ENCODE measurements at regions not wholly inside any gene's neighbourhood (a gene's known extent, or its start where the extent isn't known, plus 50 kb on each side); places are given as distances from the start of the nearest gene placed in this dataset.

DNA sequence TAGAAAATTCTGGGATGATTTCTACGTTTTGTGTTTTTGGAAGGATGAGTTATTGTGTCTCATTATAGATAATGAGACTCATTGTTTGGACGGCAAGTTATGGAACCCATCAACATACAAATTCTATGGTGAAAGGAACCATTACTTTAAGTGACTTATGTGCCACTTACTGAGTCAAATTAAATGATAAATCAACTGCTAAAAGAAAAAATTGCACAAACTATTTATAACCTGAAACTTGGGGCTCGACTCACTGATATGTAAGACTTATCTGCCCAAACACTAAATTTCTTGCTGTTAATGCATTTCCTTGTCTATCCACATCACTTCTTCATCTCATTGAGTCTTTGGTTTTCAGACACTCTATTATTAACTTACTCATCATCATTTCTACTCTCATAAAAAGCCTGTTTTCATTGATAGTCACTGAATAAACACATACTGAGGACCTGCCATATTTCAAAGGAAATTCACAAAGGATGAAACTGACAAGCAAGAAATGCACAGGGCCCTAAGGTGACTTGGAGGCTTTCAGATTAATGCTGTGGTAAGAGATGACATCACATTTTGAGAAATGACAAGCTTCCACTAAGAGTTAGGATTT is 872.7 kb upstream of the ADAMTS5 start:
- no peaks in the 10 kb centered on the region for H4K20me1 ChIP-seq (ENCODE audit: insufficient read depth, low read length, poor library complexity, severe bottlenecking)
- H3K4me1 ChIP-seq (ENCODE audit: insufficient read depth, low read length, poor library complexity, severe bottlenecking): no peaks in the 10 kb centered on the region
- no peaks in the 10 kb centered on the region for H3K27me3 ChIP-seq (ENCODE audit: insufficient read depth, low read length, poor library complexity, severe bottlenecking)
- no peaks in the 10 kb centered on the region for H3K9me2 ChIP-seq (replicated peaks; ENCODE audit: low read depth, low read length)
- H3K4me2 ChIP-seq (ENCODE audit: low read depth, low read length, poor library complexity, severe bottlenecking): no peak overlapping the region
- H3K79me2 ChIP-seq (ENCODE audit: insufficient read depth, low read length): no peaks in the 10 kb centered on the region
- H3F3A ChIP-seq (ENCODE audit: low read depth): no peaks in the 10 kb centered on the region
- no peak overlapping the region for H3K4me3 ChIP-seq (ENCODE audit: low read length, poor library complexity, severe bottlenecking)
- no peaks in the 10 kb centered on the region for H3K36me3 ChIP-seq (ENCODE audit: insufficient read depth, low read length)
- no peak overlapping the region for H3K9ac ChIP-seq (ENCODE audit: low read depth, low read length, poor library complexity, severe bottlenecking)
- no peaks in the 10 kb centered on the region for H3K9me3 ChIP-seq (ENCODE audit: insufficient read depth, low read depth, low read length)
- TF ChIP-seq, protein P1, sequence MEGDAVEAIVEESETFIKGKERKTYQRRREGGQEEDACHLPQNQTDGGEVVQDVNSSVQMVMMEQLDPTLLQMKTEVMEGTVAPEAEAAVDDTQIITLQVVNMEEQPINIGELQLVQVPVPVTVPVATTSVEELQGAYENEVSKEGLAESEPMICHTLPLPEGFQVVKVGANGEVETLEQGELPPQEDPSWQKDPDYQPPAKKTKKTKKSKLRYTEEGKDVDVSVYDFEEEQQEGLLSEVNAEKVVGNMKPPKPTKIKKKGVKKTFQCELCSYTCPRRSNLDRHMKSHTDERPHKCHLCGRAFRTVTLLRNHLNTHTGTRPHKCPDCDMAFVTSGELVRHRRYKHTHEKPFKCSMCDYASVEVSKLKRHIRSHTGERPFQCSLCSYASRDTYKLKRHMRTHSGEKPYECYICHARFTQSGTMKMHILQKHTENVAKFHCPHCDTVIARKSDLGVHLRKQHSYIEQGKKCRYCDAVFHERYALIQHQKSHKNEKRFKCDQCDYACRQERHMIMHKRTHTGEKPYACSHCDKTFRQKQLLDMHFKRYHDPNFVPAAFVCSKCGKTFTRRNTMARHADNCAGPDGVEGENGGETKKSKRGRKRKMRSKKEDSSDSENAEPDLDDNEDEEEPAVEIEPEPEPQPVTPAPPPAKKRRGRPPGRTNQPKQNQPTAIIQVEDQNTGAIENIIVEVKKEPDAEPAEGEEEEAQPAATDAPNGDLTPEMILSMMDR (conservative IDR thresholded peaks at IDR 0.05; ENCODE audit: low read length): no peak
- no peak for TF ChIP-seq EZH2phosphoT487 (IDR thresholded peaks at IDR 0.05; ENCODE audit: borderline replicate concordance)
- no peak overlapping the region for H2AFZ ChIP-seq (ENCODE audit: low read length)

GRCh38 chr21:27838573-27838972 is 871.7 kb upstream of the ADAMTS5 start:
- Histone ChIP-seq H3K36me3 (ENCODE audit: insufficient read depth, low read length) (no peaks in the 10 kb centered on the region), H3K9ac (ENCODE audit: low read depth, low read length, poor library complexity, severe bottlenecking) (no peak overlapping the region), H3K27me3 (ENCODE audit: insufficient read depth, low read length, poor library complexity, severe bottlenecking) (no peaks in the 10 kb centered on the region), H3K9me3 (ENCODE audit: insufficient read depth, low read depth, low read length) (no peaks in the 10 kb centered on the region), H4K20me1 (ENCODE audit: insufficient read depth, low read length, poor library complexity, severe bottlenecking) (no peaks in the 10 kb centered on the region), H3K4me3 (ENCODE audit: low read length, poor library complexity, severe bottlenecking) (no peak overlapping the region), H2AFZ (ENCODE audit: low read length) (no peak overlapping the region), H3F3A (ENCODE audit: low read depth) (no peaks in the 10 kb centered on the region), H3K4me1 (ENCODE audit: insufficient read depth, low read length, poor library complexity, severe bottlenecking) (no peaks in the 10 kb centered on the region), H3K4me2 (ENCODE audit: low read depth, low read length, poor library complexity, severe bottlenecking) (no peak overlapping the region), H3K79me2 (ENCODE audit: insufficient read depth, low read length) (no peaks in the 10 kb centered on the region), H3K9me2 (replicated peaks; ENCODE audit: low read depth, low read length) (no peaks in the 10 kb centered on the region)
- TF ChIP-seq, protein P1 (conservative IDR thresholded peaks at IDR 0.05; ENCODE audit: low read length): no peak
- no peak for TF ChIP-seq EZH2phosphoT487 (IDR thresholded peaks at IDR 0.05; ENCODE audit: borderline replicate concordance)

DNA sequence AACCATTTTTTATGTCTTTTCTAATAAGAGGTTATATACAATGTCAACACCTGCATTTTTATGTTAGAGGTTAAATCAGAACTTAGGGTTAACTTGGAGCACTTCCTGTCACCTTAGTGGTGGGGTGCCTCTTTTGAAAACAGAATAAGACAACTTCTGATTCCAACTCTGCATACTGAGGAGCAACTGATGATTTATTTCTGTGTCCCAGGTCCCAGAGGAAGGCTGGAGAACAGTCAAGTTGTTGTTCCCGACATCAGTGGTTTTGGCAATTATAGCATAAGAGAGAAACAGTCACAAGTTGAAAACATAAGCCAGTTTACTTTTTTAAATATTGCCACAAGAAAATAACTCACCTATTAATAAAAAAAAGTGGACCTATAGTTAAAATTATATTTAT is 871.0 kb upstream of the ADAMTS5 start:
- Histone ChIP-seq H3K79me2 (ENCODE audit: insufficient read depth, low read length) (no peaks in the 10 kb centered on the region), H3K36me3 (ENCODE audit: insufficient read depth, low read length) (no peaks in the 10 kb centered on the region), H3K9me2 (replicated peaks; ENCODE audit: low read depth, low read length) (no peaks in the 10 kb centered on the region), H3K4me2 (ENCODE audit: low read depth, low read length, poor library complexity, severe bottlenecking) (no peak overlapping the region), H3K9me3 (ENCODE audit: insufficient read depth, low read depth, low read length) (no peaks in the 10 kb centered on the region), H3K4me3 (ENCODE audit: low read length, poor library complexity, severe bottlenecking) (no peak overlapping the region), H3F3A (ENCODE audit: low read depth) (no peaks in the 10 kb centered on the region), H2AFZ (ENCODE audit: low read length) (no peak overlapping the region), H3K9ac (ENCODE audit: low read depth, low read length, poor library complexity, severe bottlenecking) (no peak overlapping the region), H3K27me3 (ENCODE audit: insufficient read depth, low read length, poor library complexity, severe bottlenecking) (no peaks in the 10 kb centered on the region), H3K4me1 (ENCODE audit: insufficient read depth, low read length, poor library complexity, severe bottlenecking) (no peaks in the 10 kb centered on the region), H4K20me1 (ENCODE audit: insufficient read depth, low read length, poor library complexity, severe bottlenecking) (no peaks in the 10 kb centered on the region)
- TF ChIP-seq, protein P1 (conservative IDR thresholded peaks at IDR 0.05; ENCODE audit: low read length): no peak
- no peak for TF ChIP-seq EZH2phosphoT487 (IDR thresholded peaks at IDR 0.05; ENCODE audit: borderline replicate concordance)

Measured in Loucy (cell line).